22Rv1 (cell line): ENCODE measurements at regions not wholly inside any gene's neighbourhood (a gene's known extent, or its start where the extent isn't known, plus 50 kb on each side); places are given as distances from the start of the nearest gene placed in this dataset.

ENCODE experiments used
- ZFX ChIP-seq: fragments of 450-650 bp; IDR thresholded peaks from 2 replicates; pipeline ENCODE4 v1.6.1; 2017; ENCODE audit warnings: antibody characterized with exemption, borderline replicate concordance
- TF ChIP-seq, protein P1 (sequence below): fragments of 450-650 bp; IDR thresholded peaks from 2 replicates; pipeline ENCODE4 v1.5.1; 2017; ENCODE audit warnings: mild to moderate bottlenecking

DNA sequence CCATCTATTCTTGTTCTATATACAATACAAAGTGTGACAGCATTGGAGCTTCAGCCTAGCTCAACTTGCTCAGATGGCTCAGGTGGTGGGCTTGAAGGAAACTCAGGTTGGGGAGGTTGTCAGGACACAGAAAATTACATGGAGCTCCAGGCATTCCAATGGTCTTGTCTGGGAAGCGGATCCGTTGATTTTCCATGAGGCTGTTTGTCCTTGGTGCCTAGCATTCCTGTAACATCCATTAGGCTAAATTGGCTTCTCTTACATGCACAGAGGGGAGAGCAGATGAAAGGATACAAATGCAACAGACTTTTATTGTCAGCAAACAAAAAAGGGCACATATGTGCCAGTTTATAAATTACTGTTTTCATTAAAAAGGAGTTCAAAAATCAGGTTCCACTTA lies 75.5 kb upstream of the OTX2 start:
- TF ChIP-seq, protein P1, sequence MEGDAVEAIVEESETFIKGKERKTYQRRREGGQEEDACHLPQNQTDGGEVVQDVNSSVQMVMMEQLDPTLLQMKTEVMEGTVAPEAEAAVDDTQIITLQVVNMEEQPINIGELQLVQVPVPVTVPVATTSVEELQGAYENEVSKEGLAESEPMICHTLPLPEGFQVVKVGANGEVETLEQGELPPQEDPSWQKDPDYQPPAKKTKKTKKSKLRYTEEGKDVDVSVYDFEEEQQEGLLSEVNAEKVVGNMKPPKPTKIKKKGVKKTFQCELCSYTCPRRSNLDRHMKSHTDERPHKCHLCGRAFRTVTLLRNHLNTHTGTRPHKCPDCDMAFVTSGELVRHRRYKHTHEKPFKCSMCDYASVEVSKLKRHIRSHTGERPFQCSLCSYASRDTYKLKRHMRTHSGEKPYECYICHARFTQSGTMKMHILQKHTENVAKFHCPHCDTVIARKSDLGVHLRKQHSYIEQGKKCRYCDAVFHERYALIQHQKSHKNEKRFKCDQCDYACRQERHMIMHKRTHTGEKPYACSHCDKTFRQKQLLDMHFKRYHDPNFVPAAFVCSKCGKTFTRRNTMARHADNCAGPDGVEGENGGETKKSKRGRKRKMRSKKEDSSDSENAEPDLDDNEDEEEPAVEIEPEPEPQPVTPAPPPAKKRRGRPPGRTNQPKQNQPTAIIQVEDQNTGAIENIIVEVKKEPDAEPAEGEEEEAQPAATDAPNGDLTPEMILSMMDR, result no peak
- no peak for TF ChIP-seq ZFX
